ENCODE measurements at regions not wholly inside any gene's neighbourhood (a gene's known extent, or its start where the extent isn't known, plus 50 kb on each side); places are given as distances from the start of the nearest gene placed in this dataset.

DNA sequence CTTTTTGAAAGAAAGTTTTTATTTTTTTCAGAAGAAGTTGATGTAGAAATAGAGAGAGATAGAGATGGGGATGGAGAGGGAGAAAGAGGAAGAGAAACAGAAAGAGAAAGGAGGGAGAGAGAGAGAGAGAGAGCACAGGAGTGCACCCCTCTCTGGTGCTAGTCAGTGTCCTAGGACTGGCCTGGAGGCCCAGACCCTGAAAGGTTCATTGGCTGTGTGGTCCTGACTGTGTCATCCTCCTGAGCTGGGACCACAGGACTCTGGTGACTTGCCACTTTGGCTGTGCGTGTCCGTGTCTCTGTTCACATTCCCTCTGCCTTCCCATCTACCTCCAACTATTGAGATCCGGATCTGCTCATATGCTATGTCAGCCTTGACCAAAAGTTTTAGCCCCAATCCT, 62.1 kb upstream of the SHH start:
- no peak for DNase-seq (ENCODE audit: low read depth, low spot score)

DNA sequence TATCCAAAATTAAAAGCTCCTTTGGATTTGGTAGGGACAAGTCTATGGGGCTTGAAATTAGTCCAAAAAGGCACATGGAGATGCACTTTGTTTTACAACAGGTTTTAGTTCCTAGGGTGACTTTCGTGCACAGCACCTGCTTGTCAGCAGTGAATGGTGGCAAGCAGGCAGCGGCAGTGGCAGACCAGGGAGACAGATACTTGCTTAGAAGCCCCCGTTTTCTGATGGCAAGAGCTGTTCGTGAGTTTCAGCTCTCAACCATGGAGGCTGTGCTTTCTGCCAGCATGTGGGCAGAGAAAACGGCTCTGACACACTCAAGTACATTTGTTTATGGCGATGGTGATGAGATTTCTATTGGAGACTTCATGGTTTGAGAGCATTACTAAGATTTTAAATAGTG, 61.7 kb upstream of the SHH start:
- no peak for DNase-seq (ENCODE audit: low read depth, low spot score)

DNA sequence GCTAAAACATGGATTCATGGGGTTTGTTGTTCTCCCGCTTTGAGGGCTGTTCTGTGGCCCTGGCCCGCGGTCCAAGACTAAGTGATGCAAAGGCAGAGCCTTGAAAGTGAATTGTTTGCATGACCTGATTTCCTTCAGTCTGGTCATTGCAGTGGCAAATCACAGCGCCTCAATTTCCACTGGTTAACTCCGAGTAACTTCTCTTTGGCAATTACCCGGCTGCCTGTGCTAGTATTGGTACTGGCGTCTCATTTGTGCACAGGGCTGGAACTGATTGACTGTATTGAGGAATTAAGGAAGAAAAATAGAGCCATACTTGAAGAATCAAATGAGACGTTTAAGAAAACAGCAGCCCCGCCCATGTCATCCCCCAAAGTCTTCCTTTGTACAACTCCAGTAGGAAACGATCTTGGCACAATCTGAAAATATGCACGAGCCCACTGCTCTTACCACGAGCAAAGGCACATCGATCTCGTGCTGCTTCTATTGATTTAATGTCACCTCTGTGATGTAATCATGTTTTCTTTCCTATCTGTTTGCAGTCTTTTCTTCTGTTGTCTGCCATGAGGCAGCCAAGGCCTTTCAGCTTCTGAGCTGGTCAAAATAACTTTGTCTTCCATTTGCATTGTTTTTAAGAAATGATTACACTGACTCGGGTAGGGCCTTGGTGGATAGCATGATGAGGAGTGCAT, 60.6 kb upstream of the SHH start:
- no peak for DNase-seq (ENCODE audit: low read depth, low spot score)

DNA sequence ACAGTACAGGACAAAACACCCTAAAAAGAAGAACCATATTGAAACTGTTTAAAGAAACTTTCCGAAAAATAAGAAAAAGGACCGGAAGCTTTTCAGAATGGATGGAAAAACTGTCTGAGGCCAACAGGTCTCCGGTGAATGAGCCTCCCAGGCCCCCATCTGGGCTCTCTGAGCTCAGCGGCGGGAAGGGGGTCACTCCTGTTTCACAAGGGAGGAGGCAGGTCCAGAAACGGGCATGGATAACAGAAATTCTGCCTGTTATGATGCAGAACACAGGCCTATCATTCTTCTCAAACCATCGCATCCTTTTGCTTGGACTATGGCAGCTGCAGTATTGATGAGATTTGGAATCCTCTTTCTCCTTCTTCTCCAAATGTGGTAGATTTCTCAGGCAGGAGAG, 58.9 kb upstream of the SHH start:
- no peak for DNase-seq (ENCODE audit: low read depth, low spot score)

DNA sequence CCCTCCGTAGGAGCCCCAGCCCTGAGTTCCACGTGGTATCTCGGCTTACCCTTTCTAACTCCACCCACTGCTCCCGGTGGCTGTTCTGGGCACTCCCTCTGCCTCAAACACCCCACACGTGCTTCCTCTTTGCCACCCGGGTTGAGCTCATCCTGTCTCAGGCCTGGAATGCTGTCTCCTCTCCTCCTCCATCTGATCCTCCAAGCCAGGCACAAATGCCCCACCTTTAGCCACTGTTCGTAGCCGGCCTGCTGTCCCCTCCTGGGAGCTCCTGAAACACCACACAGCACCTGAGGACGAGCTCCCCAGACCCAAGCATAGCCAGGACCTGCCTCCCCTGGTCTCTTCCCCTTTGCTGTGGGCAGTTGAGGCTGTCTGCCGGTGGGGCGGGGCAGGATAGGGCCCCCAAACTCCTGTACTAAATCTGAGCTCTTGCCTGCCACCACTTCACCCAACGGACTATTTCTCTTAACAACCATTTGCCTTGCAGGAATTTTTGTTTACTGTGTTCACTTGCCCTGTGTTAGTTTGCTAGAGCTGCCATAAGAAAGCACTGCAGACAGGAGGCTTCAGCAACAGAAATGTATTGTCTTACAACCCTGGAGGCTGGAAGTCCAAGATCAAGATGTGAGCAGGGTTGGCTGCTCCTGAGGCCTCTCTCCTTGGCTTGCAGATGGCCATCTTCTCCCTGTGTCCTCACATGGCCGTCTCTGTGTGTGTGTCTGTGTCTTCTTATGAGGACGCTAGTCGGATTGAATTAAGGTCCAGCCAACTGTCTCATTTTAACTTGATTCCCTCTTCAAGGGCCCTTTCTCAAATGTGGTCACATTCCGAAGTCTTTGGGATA, 58.3 kb upstream of the SHH start:
- DNase-seq (ENCODE audit: low read depth, low spot score) = no peak

DNA sequence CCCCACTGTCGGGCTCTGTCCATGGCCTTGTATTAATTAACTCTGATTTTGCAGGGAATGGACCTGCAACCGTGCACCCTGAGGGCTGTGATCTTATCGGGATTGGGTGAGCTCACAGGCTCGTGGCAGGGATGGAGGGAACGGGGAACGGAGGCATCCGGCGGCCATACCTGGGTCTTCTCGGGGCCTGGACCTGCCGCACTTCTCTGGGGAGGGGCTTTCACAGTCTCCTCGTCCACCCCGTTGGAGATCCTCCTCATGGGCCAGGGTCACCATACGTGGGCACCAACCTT, 57.5 kb upstream of the SHH start:
- DNase-seq (ENCODE audit: low read depth, low spot score) = no peak

DNA sequence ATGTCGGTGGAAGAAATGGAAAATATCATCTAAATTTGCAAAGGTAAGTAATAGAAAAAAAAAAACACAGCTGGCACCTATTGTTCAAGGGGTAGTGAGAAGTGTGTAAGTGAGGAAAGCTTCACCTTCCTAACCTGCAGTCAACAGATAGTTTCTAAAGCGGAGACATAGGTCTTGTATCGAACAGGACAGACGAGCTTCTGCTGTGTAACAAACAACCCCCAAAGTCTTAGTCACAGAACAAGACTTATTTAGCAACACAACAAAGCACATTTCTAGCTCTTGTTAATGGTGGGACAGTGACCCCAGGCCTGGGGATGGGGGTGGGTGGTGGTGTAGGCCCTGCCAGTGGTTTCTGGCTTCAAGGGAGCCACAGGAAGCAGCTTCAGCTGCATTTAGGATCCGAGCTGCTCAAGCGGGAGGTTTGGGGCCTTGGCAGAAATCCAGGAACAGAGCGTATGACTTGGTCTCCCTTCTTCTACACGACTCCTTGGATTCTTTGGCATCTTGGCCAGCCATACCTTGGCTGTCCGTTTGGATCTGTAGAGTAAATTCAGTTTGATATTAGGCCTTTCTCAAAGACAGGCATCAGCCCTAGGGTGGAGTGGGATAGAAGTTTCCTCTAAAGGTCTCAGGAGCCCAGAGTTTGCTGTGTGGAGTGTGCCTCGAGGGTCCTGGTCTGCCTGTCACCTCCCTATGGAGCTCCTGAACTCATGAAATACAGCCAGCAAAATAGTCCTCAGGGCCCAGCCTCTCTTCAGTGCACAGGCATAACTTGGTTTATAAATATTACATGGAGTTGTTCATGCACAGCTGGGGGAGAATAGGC, 56.9 kb upstream of the SHH start:
- DNase-seq (ENCODE audit: low read depth, low spot score) = no peak

DNA sequence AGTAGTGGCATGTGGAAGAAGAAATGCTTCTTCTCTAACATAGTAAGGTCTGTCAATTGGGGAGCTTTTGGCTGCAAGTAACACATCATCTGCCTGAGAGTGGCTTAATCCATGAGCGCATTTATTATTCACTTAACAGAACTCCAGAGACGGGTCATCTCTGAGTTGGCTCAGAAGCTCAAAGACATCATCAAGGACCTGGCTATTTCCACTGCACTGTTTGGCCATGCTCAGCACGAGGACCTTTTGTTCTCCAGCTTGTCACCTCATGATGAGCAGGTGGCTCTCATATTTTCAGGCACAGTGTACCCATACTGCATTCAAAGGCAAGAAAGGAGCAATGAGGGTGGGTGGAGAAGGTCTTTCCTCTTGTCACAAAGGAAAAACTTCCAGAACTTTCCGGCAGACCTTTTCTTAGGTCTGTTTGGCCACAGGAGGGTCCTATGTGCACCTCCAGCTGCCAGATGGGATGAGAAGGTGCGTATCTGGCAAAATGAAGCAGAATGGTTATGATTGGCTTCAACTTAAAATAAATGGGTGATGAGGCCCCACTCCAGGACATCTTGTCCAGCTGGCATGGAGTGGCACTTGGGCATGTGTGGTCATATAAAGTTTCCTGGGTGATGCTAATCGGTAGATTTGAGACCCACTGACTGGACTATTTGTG, 55.6 kb upstream of the SHH start:
- no peak for DNase-seq (ENCODE audit: low read depth, low spot score)

DNA sequence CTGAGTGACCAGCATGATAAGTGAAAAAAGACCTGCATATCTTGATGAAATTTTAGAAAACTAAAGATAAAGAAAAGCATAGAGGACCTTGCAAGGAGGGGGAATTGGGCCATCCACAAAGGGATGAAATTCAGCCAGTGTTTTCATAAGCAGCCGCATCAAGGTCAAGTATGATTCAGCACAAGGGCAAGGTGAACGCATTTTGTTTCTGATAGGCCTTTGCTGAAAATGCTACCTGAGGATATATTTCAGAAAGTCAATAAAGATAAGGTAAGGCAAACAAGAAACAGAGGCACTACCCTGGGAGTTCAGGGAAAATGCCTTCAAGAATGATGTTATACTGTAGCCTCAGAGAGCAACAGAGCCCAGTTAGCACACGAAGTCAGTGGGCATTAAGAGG, 55.0 kb upstream of the SHH start:
- DNase-seq (ENCODE audit: low read depth, low spot score) = no peak

DNA sequence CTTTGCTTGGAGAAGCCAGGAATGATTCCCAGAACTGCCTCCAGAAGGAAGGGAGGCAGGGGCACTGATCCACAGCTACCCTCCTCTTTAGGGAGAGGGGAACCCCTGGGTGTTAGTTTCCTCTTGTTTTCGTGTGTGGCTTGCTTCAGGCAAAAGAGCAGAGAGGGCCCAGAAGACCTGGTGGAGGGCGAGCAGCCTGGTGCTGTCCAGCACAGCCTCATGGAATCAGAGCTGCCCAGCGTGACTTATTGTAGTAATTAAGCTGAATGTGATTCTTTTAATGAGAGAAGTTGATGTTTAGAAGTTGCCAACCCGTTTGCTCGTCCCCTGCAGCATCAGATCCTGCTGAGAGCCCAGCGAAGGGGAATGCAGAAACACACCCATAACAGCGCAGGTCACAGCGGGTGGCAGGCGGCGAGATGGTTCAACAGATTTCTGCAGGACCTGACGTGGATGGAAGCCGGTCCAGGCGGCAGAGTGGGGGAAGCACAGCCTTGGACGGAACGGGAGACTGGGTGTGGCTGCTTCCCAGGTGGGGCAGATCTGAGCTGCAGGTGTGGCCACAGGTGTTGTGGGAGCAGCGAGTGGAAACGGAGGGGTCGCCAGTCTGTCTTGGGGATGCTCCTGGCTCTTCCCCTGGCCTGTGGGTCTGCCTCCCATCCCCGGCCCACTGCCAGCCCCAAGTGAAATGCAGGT, 53.7 kb upstream of the SHH start:
- DNase-seq (ENCODE audit: low read depth, low spot score) = no peak

DNA sequence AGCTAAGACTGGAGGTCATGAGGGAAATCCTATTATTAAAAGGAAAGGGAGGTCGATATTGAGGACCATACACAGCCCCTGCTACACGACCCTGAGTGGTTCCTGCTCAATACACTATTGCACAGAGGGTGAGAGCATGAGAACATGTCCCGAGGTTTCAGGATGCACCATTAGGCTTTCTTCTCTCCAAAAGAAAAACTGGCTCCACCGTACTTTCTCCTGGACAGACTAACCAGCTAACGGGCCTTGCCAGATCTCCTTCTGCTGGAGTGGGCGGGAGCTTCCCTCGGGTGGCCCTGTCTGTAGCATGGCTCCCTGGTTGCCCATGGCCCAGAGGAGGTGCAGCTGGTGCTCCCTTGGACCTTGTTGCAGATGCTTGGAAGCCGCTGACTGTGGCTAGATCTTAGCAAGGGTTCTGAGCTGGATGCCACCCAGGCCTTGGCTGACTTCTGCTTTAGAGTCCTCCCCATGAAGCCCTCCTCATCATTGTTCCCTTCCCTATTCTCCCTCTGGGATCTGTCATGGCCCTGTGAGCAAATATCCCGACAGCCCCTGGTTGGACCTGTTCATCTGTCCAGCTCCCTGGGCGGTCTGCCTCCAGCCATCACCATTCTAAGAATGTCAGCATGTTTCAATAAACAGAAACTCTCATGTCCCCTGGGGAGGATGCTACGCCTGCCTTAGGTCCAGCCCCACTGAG, 52.9 kb upstream of the SHH start:
- no peak for DNase-seq (ENCODE audit: low read depth, low spot score)

DNA sequence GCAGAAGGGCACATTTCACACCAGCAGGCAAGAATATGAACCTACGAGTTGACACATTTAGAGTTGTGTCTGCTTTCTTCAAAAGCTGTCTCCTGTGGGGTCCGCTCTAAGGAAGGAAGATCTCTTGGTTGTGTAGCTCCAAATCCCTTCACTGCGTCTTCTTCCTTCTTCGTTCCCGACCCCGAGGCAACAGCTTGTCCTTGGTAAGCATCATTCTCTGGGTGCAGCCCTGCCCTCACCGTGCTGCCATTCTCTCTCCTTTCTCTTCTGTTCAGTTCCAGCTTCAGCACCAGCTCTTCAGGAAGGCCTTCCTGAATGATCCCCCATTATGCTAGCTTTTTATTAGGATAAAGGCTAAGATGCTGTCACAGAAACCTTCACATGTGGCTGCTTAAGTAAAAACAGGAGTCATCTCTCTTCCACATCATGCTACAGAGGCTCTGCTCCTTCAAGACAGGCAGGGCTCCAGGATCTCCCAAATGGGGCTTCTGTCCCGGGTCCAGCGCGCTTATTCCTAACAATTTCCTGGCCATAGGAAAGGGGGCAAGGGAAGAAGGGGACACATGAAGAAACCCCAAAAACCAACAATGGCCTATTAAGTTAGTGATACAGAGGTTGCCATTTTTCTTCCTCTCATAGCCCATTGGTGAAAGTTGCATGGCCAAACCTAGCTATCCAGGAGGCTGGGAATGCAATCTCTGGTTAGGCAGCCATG, 52.2 kb upstream of the SHH start:
- no peak for DNase-seq (ENCODE audit: low read depth, low spot score)

DNA sequence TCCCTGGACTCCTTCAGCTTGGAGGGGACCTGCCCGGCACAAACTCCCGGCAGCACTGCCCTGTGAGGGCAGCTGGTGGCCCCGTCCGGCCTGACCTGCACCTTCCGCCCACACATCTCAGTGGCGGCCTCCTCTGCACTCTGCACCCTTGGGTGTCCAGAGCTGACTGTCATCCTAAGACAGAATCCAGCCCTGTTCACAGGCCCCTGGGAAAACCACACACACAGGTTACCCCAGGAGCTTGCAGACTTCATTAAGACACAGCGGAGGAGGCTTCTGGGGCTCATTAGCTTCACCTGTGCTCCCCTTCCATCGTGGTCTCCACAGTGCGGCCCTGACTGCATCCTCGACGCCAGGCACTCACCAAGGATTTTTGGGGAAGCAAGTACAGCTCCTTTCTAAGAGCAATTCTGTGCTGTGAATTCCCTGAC, 51.5 kb upstream of the SHH start:
- no peak for DNase-seq (ENCODE audit: low read depth, low spot score)

DNA sequence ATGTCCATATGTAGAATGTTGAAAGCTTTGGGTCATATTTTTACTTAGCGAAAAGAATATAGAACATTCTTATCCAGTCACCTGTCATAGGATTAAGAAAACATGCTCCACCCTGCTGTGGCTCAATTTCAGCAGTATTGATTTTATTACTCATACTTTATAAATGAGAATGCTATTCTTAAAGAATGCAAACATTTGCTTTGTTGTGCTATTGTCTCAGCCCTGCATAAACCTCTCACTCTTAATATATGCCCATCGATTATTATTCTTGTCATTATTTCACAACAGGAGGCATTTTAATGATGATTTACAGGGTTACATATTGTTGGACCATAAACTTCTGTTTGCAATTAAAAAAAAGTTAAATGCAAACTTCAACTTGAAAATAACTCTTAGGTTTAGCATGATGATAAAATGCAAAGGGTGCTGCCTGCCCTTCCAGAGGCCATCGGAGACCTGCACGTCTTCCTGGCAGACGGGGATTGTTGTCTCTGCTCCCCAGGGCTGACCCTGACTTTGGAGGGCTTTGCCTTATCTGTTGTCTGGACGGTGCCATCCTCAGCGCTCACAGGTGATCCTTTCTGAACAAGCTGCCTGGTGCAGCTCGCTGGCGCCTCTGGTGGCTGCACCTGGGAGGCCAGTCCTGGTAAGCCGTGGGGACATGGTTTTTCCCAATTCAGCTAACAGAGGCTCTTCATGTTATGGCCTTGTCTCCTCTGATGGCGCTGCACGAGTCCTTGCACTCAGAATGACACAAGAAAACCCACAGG, 50.0 kb upstream of the SHH start:
- DNase-seq (ENCODE audit: low read depth, low spot score) = no peak
